ENCODE measurements at regions not wholly inside any gene's neighbourhood (a gene's known extent, or its start where the extent isn't known, plus 50 kb on each side); places are given as distances from the start of the nearest gene placed in this dataset.
"Not testable (repeated sequence)": the region's sequence is repeated elsewhere in the genome, so short reads cannot be mapped to it uniquely, and the experiment has no call there.

DNA sequence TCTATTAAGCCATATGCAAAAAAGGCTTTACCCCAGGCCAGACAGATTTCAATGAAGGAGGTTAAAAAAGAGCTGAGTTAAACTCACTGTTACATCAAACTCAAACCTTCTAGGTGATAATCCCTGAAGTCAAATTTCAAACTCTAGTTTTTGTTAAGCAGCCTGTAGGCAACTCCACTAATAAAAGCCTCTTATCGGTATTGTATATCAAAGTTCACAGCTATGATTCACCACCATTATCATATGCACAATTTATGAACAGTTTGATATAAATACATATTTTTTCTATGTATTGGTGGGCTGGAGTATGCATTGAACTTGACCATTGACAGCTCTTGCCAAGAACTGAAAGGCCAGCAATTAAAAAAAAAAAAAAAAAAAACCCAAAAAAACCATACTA is 308.2 kb downstream of the BTBD3 start:
- Mint-ChIP-seq H3K4me3 (no peak overlapping the region), H3K9me3 (peaks cover 7% of the 10 kb centered on the region), H3K27ac (no peak overlapping the region), H3K27me3 (no peaks in the 10 kb centered on the region), H3K36me3 (ENCODE audit: low read depth) (no peaks in the 10 kb centered on the region), H3K4me1 (no peaks in the 10 kb centered on the region)
- no peak for DNase-seq
- ChIA-PET POLR2A (no interaction called here), CTCF (no interaction called here)

DNA sequence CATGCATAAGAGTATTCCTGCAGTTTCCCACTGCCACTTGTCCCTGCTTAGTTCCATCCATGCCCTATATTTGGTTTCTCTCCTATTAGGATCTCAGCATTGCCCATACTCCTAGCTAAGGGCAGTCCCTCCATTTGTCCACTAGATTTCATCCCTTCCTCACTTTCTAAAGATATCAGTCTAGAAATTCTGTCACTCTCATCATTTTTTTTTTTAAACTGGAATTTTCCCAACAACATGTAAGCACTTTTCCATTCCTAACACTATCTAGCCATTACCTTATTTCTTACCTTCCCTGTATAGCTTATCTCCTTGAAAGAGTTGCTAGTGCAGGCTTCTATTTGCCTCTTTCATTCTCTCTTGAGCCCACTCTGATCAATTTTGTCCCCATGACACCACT is 312.2 kb downstream of the BTBD3 start:
- ChIA-PET POLR2A (no interaction called here), CTCF (no interaction called here)
- DNase-seq = no peak
- H3K4me3 Mint-ChIP-seq = no peak overlapping the region
- peaks cover 13% of the 10 kb centered on the region for H3K9me3 Mint-ChIP-seq
- H3K27ac Mint-ChIP-seq = no peak overlapping the region
- no peaks in the 10 kb centered on the region for H3K36me3 Mint-ChIP-seq (ENCODE audit: low read depth)
- no peaks in the 10 kb centered on the region for H3K27me3 Mint-ChIP-seq
- no peaks in the 10 kb centered on the region for H3K4me1 Mint-ChIP-seq

DNA sequence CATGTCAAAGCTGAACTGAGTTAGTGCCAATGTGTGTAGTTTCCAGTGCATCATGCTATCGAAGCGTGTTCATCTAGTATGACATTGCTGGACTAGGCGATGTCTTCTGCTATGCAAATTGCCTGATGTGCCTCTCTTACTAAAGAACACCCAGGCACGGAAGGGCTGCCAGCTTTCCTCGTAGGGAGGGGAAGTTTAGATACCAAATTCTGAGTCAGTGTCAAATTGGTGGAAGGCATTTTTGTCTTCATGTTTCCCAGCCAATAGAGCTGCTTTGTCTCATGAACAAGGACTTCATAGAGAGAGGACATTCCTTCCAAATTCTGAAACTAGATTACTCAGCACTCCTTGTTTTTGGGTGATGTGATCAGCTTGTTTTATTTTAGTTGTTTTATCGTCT is 320.1 kb downstream of the BTBD3 start:
- Mint-ChIP-seq H3K9me3 (peaks cover 10% of the 10 kb centered on the region), H3K36me3 (ENCODE audit: low read depth) (no peaks in the 10 kb centered on the region), H3K4me1 (no peaks in the 10 kb centered on the region), H3K27ac (no peak overlapping the region), H3K27me3 (no peaks in the 10 kb centered on the region), H3K4me3 (no peak overlapping the region)
- no peak for DNase-seq
- POLR2A ChIA-PET = no interaction called here
- CTCF ChIA-PET = no interaction called here

DNA sequence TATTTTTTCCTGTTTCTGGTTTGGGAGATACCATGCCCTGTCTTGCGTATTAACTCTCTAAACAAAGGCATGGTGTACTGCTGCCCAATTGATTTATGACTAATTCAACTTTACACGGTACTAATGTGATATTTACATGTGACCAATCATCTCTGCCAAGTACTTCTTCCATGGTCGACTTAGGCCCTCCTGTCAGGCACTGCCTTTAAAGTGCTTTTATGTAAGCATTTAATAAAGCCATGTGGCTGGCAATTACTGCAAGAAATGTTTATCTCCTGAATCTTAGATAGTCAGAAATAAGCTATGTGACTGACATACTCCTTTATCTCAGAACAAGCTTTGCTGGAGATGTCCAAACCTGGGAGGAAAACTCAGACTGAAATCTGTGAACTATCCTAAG is 323.4 kb downstream of the BTBD3 start:
- no peaks in the 10 kb centered on the region for H3K27me3 Mint-ChIP-seq
- H3K4me1 Mint-ChIP-seq = no peaks in the 10 kb centered on the region
- H3K4me3 Mint-ChIP-seq = no peak overlapping the region
- H3K27ac Mint-ChIP-seq = no peak overlapping the region
- H3K9me3 Mint-ChIP-seq = peaks cover 19% of the 10 kb centered on the region
- no peaks in the 10 kb centered on the region for H3K36me3 Mint-ChIP-seq (ENCODE audit: low read depth)
- ChIA-PET POLR2A (no interaction called here), CTCF (no interaction called here)
- no peak for DNase-seq

DNA sequence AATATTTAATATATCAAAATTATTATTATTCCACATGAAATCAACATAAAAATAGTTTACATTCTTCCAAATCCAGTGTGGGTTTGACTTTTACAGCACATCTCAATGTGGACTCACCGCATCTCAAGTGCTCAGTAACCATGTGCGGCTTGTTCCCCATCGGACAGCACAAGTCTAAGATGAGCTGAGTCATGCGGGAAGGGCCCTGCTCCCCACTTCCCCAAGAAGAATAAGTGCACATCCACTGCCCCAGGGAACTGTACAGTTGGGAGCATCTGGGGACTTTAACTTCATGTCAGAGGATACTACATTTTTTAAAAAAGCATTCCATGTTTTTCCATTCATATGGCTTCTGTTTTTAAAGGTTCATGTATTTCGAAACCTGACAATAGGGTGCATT is 325.6 kb downstream of the BTBD3 start:
- H3K27me3 Mint-ChIP-seq = no peaks in the 10 kb centered on the region
- no peaks in the 10 kb centered on the region for H3K36me3 Mint-ChIP-seq (ENCODE audit: low read depth)
- H3K9me3 Mint-ChIP-seq = peaks cover 18% of the 10 kb centered on the region
- H3K4me3 Mint-ChIP-seq = no peak overlapping the region
- CTCF ChIA-PET = no interaction called here
- no peak overlapping the region for H3K27ac Mint-ChIP-seq
- no peak for DNase-seq
- no peaks in the 10 kb centered on the region for H3K4me1 Mint-ChIP-seq
- POLR2A ChIA-PET = no interaction called here

DNA sequence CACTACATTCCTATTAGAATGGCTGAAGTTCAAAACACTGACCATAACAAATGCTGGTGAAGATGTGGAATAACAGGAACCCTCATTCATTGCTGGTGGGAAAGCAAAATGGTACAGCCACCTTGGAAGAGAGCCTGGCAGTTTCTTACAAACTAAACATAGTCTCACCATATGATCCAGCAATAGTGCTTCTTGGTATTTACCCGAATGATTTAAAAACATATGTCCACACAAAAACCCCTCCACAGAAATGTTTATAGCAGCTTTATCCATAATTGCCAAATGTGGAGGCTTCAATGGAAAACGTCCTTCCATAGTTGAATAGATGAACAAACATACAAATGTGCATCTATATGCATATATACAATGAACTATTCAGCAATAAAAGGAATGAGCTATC is 330.8 kb downstream of the BTBD3 start:
- ChIA-PET POLR2A (no interaction called here), CTCF (no interaction called here)
- Mint-ChIP-seq H3K27ac (no peak overlapping the region), H3K36me3 (ENCODE audit: low read depth) (no peaks in the 10 kb centered on the region), H3K9me3 (peaks cover 32% of the 10 kb centered on the region), H3K27me3 (no peaks in the 10 kb centered on the region), H3K4me1 (no peaks in the 10 kb centered on the region), H3K4me3 (no peak overlapping the region)
- no peak for DNase-seq

DNA sequence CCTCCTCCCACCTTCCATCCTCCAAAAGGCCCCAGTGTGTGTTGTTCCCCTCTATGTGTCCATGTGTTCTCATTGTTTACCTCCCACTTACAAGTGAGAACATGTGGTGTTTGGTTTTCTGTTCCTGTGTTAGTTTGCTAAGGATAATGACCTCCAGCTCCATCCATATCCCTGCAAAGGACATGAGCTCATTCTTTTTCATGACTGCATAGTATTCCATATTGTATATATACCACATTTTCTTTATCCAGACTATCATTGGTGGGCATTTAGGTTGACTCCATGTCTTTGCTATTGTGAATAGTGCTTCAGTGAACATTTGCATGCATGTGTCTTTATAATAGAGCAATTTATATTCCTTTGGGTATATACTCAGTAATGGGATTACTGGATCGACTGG is 333.0 kb downstream of the BTBD3 start:
- DNase-seq; POLR2A ChIA-PET; H3K27ac Mint-ChIP-seq; H3K4me1 Mint-ChIP-seq; H3K4me3 Mint-ChIP-seq; H3K27me3 Mint-ChIP-seq; CTCF ChIA-PET; H3K36me3 Mint-ChIP-seq (ENCODE audit: low read depth): not testable (repeated sequence)
- H3K9me3 Mint-ChIP-seq = peaks cover 21% of the 10 kb centered on the region

DNA sequence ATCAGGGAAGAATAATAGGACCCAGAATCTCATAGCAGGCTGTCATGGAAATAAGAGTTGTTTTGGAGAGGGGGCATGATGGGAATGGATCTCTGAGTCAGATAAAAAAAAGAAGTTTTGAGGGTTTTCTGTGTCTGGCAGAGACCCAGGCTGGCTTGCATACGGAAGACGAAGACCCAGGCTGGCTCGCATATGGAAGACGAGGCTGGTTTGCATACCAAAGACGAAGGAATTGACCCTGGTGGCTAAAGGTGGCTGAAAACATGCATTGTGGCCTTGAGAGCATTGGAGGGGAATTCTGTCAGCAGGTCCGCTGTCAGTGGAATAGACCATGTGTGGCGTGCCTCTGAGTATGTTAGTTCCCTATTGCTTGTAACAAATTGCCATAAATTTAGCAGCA is 335.1 kb downstream of the BTBD3 start:
- Mint-ChIP-seq H3K9me3 (peaks cover 18% of the 10 kb centered on the region), H3K27me3 (no peaks in the 10 kb centered on the region), H3K4me3 (no peak overlapping the region), H3K4me1 (no peaks in the 10 kb centered on the region), H3K36me3 (ENCODE audit: low read depth) (no peaks in the 10 kb centered on the region), H3K27ac (no peak overlapping the region)
- ChIA-PET POLR2A (no interaction called here), CTCF (no interaction called here)
- DNase-seq = no peak

DNA sequence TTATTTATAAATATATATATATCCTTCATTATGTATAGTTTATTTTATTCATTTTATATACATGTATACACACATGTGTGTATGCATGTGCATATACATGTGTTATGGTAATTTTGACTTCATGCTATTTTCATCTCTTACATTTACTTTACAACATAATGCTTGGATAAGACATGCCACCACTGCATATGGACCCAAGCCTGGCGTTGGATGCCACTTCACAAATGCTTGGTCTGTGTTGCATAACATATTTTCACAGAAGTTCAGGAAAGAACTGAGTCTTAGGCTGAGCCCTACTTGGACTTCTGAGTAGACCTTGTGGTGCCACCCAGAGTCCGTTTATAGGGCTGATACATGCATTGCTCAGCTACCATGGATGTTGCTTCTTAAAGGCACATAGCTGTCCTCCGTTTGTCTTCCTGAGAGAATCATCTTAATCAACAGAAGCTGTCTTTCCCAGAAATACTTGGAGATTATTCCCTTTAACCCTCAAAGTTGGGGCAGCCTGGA is 337.8 kb downstream of the BTBD3 start:
- Mint-ChIP-seq H3K27ac (no peak overlapping the region), H3K4me1 (no peaks in the 10 kb centered on the region), H3K4me3 (no peak overlapping the region), H3K9me3 (peaks cover 23% of the 10 kb centered on the region), H3K27me3 (no peaks in the 10 kb centered on the region), H3K36me3 (ENCODE audit: low read depth) (no peaks in the 10 kb centered on the region)
- DNase-seq = no peak
- POLR2A ChIA-PET = no interaction called here
- CTCF ChIA-PET = no interaction called here

DNA sequence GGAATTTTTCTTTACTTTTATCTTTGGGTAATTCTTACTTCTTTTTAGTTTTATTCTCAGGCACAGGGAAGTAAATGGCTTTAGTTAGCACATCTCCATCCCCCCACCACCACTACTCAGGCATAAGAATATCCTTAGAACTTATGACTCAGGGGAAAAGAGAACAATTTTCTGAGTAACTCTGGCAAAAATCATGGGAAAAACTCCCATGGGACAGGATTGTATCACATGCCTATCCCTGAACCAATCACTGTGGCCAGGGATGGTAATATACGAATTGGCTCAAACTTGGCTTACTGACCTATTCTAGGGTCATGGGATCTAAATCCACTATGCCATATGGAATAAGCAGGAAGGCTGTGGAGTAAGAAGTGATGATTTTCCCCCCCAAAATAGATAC is 339.1 kb downstream of the BTBD3 start:
- Mint-ChIP-seq H3K27ac (no peak overlapping the region), H3K36me3 (ENCODE audit: low read depth) (no peaks in the 10 kb centered on the region), H3K4me1 (no peaks in the 10 kb centered on the region), H3K27me3 (no peaks in the 10 kb centered on the region), H3K9me3 (peaks cover 13% of the 10 kb centered on the region), H3K4me3 (no peak overlapping the region)
- ChIA-PET POLR2A (no interaction called here), CTCF (no interaction called here)
- DNase-seq = no peak

DNA sequence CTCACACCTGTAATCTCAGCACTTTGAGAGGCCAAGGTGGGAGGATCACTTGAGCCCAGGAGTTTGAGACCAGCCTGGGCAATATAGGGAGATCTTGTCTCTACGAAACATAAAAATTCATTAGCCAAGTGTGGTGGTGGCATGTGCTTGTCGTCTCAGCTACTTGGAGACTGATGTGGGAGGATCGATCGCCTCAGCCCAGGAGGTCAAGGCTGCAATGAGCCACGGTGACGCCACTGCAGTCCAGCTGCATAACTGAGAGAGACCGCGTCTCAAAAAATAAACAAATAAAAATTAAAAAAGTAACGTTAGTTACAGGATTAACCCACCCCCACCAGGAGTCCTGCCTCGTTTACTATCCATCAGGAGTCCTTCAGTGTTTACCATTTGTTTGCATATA is 345.1 kb downstream of the BTBD3 start:
- Mint-ChIP-seq H3K36me3 (ENCODE audit: low read depth) (no peaks in the 10 kb centered on the region), H3K27ac (no peak overlapping the region), H3K9me3 (peaks cover 12% of the 10 kb centered on the region), H3K4me3 (no peak overlapping the region), H3K27me3 (no peaks in the 10 kb centered on the region), H3K4me1 (no peaks in the 10 kb centered on the region)
- ChIA-PET CTCF (no interaction called here), POLR2A (no interaction called here)
- DNase-seq = no peak

DNA sequence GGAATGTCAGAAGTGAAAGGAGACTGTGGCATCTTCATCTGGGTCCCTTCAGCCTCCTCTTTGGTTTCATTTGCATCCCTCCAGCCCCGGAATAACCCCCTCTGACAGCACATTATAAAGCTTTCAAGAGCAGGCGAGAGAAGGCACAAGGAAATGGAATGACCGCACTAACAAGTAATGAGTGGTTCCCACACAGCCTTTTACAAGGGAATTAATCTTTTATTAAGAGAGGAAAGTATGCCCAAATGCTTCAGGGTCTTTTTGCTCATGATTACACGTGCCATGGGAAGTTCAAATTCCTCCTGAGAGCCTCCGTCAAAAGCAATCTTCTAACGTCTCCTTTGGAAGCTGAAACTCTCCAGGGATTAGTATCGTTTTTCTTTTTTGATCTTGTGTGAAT is 347.0 kb downstream of the BTBD3 start:
- H3K4me1 Mint-ChIP-seq = no peaks in the 10 kb centered on the region
- H3K27me3 Mint-ChIP-seq = no peaks in the 10 kb centered on the region
- peaks cover 10% of the 10 kb centered on the region for H3K9me3 Mint-ChIP-seq
- ChIA-PET CTCF (no interaction called here), POLR2A (no interaction called here)
- H3K27ac Mint-ChIP-seq = no peak overlapping the region
- H3K4me3 Mint-ChIP-seq = no peak overlapping the region
- DNase-seq = no peak
- H3K36me3 Mint-ChIP-seq (ENCODE audit: low read depth) = no peaks in the 10 kb centered on the region

DNA sequence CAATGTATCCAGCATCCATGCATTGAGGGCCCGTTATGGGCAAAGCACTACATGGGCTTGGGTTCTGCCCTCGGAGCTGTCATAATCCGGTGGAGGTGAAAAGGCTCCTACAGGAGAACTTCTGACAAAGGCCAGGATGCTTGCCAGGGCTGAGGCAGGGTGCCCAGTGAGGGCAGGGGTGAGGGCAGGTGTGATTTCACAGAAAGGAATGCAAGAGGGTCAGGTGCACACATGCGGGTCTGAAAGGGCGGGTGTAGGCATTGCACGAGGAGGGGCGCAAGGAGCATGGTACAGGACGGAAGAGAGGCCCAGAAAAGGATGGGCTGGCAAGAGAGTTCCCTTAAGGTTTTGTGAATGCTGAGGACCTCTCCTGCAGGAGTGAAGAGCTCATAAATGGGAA is 348.0 kb downstream of the BTBD3 start:
- ChIA-PET CTCF (no interaction called here), POLR2A (no interaction called here)
- H3K36me3 Mint-ChIP-seq (ENCODE audit: low read depth) = no peaks in the 10 kb centered on the region

DNA sequence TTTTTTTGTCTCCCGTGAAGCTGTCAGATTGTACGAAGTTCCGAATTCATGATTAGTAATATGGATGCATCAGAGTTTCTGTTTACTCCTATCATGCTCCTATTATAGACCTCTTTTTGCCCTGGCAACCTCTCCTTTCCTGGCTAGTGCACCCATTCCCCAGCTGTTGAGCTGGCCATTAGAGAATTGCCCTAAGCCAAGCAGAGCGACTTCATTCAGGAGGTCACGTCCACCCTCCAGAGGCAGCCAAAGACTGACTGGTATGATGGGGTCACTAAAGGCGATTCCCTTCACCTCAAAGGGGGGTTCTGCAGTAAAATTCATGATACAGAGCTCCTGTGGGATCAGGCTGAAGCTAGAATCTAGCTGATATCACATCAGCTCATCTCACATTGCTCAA is 351.9 kb downstream of the BTBD3 start:
- POLR2A ChIA-PET = no interaction called here
- H3K4me1 Mint-ChIP-seq = no peaks in the 10 kb centered on the region

More for the DNA sequence above, 348.0 kb downstream of the BTBD3 start:
- DNase-seq = no peak
- H3K4me3 Mint-ChIP-seq = no peak overlapping the region
- no peaks in the 10 kb centered on the region for H3K4me1 Mint-ChIP-seq
- no peak overlapping the region for H3K27ac Mint-ChIP-seq
- H3K9me3 Mint-ChIP-seq = peaks cover 8% of the 10 kb centered on the region
- no peaks in the 10 kb centered on the region for H3K27me3 Mint-ChIP-seq

DNA sequence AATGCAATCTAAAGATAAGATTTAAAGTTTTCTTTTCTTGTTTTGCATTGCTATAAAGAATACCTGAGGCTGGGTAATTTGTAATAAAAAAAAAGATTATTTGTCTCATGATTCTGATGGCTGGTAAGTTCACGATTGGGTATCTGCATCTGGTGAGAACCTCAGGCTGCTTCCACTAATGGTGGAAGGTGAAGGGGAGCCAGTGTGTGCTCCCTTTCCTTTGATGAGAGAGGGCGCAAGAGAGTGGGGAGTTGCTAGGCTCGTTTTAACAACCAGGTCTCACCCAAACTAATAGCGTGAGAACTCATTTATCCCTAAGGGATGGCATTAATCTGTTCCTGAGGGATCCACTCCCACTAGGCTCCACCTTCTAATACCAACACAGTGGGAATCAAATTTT is 353.2 kb downstream of the BTBD3 start:
- CTCF ChIA-PET = no interaction called here
- POLR2A ChIA-PET = no interaction called here
- Mint-ChIP-seq H3K9me3 (peaks cover 18% of the 10 kb centered on the region), H3K36me3 (ENCODE audit: low read depth) (no peaks in the 10 kb centered on the region), H3K27me3 (no peaks in the 10 kb centered on the region), H3K4me1 (no peaks in the 10 kb centered on the region), H3K4me3 (no peak overlapping the region), H3K27ac (no peak overlapping the region)
- DNase-seq = no peak

More for the DNA sequence above, 351.9 kb downstream of the BTBD3 start:
- Mint-ChIP-seq H3K9me3 (peaks cover 22% of the 10 kb centered on the region), H3K4me3 (no peak overlapping the region), H3K27me3 (no peaks in the 10 kb centered on the region), H3K36me3 (ENCODE audit: low read depth) (no peaks in the 10 kb centered on the region), H3K27ac (no peak overlapping the region)
- CTCF ChIA-PET = no interaction called here
- no peak for DNase-seq

Measured in activated CD4-positive, alpha-beta memory T cell treated with anti-CD3 and anti-CD28 coated beads, Interleukin-2, amount 10 ng/mL, durations not matched to agents 7 days and 5 days (primary cell).